Activated T-cell treated with anti-CD3 and anti-CD28 coated beads, Interleukin-2, amount 50 U/mL, for 72 hours (primary cell): ENCODE measurements at regions not wholly inside any gene's neighbourhood (a gene's known extent, or its start where the extent isn't known, plus 50 kb on each side); places are given as distances from the start of the nearest gene placed in this dataset.

Experiments
- ATAC-seq, 2 donors: fragments of 150-1000 bp; cut with Tn5 transposase; replicated peaks in 1 of 2; 2 replicates each; pipeline ENCODE4 v1.10.0; 2021; ENCODE audit warnings: moderate library complexity in 2 of 2, mild to moderate bottlenecking in 1 of 2
- DNase-seq, 2 donors: peaks; one replicate each; pipeline ENCODE4 v3.0.0; 2021 to 2022; ENCODE audit warnings: mixed read lengths in 1 of 2
- H3K27ac Mint-ChIP-seq: one replicate; pipeline ENCODE4 v1.8.0; 2022; ENCODE audit warnings: mild to moderate bottlenecking, moderate library complexity, mixed read lengths
- H3K27me3 Mint-ChIP-seq: one replicate; pipeline ENCODE4 v1.8.0; 2022; ENCODE audit warnings: low read depth, mixed read lengths
- H3K36me3 Mint-ChIP-seq, 2 donors: one replicate each; pipeline ENCODE4 v1.8.0; 2022; ENCODE audit warnings: mixed read lengths in 2 of 2, mild to moderate bottlenecking in 1 of 2; ENCODE audit not compliant: insufficient read depth in 2 of 2
- H3K4me1 Mint-ChIP-seq: one replicate; pipeline ENCODE4 v1.8.0; 2022; ENCODE audit warnings: low read depth, mixed read lengths
- H3K4me3 Mint-ChIP-seq, 2 donors: one replicate each; pipeline ENCODE4 v1.8.0; 2022; ENCODE audit warnings: mild to moderate bottlenecking in 2 of 2, mixed read lengths in 2 of 2, moderate library complexity in 2 of 2
- H3K9me3 Mint-ChIP-seq, 2 donors: one replicate each; pipeline ENCODE4 v1.8.0; 2022; ENCODE audit warnings: mixed read lengths in 2 of 2

- Mint-ChIP-seq H3K4me3 (no peak overlapping the region), H3K27ac (no peak overlapping the region), H3K4me1 (no peaks in the 10 kb centered on the region), H3K36me3 (no peaks in the 10 kb centered on the region), H3K27me3 (no peaks in the 10 kb centered on the region), H3K9me3 (no peaks in the 10 kb centered on the region)
- ATAC-seq, result no peak
- DNase-seq, result no peak
Observed at GRCh38 chr1:168806952-168807351, 77.9 kb upstream of the DPT start.

GRCh38 chr1:168811176-168811575 lies 82.2 kb upstream of the DPT start:
- DNase-seq (no peak), ATAC-seq (no peak)
- Mint-ChIP-seq H3K9me3 (no peaks in the 10 kb centered on the region), H3K27ac (no peak overlapping the region), H3K4me1 (no peaks in the 10 kb centered on the region), H3K4me3 (no peak overlapping the region), H3K27me3 (peaks cover 7% of the 10 kb centered on the region), H3K36me3 (no peaks in the 10 kb centered on the region)

GRCh38 chr1:168819668-168820067 lies 90.7 kb upstream of the DPT start:
- ATAC-seq (no peak), DNase-seq (no peak)
- Mint-ChIP-seq H3K27ac (no peak overlapping the region), H3K9me3 (no peaks in the 10 kb centered on the region), H3K36me3 (no peaks in the 10 kb centered on the region), H3K4me1 (peaks cover 24% of the 10 kb centered on the region), H3K4me3 (no peak overlapping the region), H3K27me3 (peaks cover 10% of the 10 kb centered on the region)

- H3K9me3 Mint-ChIP-seq, result no peaks in the 10 kb centered on the region
- ATAC-seq, result no peak
- peaks cover 27% of the 10 kb centered on the region for H3K4me1 Mint-ChIP-seq
- H3K27me3 Mint-ChIP-seq, result peaks cover 10% of the 10 kb centered on the region
- H3K4me3 Mint-ChIP-seq, result peak overlapping the region in 1 of 2 donors; percentile 38
- peak in 1 of 2 donors; percentile 2 for DNase-seq
- no peaks in the 10 kb centered on the region for H3K36me3 Mint-ChIP-seq
- H3K27ac Mint-ChIP-seq, result no peak overlapping the region
Observed at GRCh38 chr1:168821434-168821833, 92.4 kb upstream of the DPT start.

GRCh38 chr1:168822911-168823310 lies 93.9 kb upstream of the DPT start:
- ATAC-seq, result no peak
- no peak overlapping the region for H3K27ac Mint-ChIP-seq
- no peaks in the 10 kb centered on the region for H3K36me3 Mint-ChIP-seq

GRCh38 chr1:168823988-168824387 lies 95.0 kb upstream of the DPT start:
- no peak for DNase-seq
- no peaks in the 10 kb centered on the region for H3K9me3 Mint-ChIP-seq
- no peak overlapping the region for H3K27ac Mint-ChIP-seq
- H3K4me1 Mint-ChIP-seq, result peaks cover 27% of the 10 kb centered on the region
- no peak for ATAC-seq
- H3K36me3 Mint-ChIP-seq, result no peaks in the 10 kb centered on the region
- no peak overlapping the region for H3K4me3 Mint-ChIP-seq
- H3K27me3 Mint-ChIP-seq, result peaks cover 10% of the 10 kb centered on the region

More at GRCh38 chr1:168822911-168823310, 93.9 kb upstream of the DPT start:
- H3K27me3 Mint-ChIP-seq, result peaks cover 10% of the 10 kb centered on the region
- H3K4me3 Mint-ChIP-seq, result no peak overlapping the region
- peaks cover 27% of the 10 kb centered on the region for H3K4me1 Mint-ChIP-seq
- DNase-seq, result no peak
- no peaks in the 10 kb centered on the region for H3K9me3 Mint-ChIP-seq

- H3K27me3 Mint-ChIP-seq, result peaks cover 5% of the 10 kb centered on the region
- H3K27ac Mint-ChIP-seq, result no peak overlapping the region
- DNase-seq, result peak; percentile 10 to 17
- no peaks in the 10 kb centered on the region for H3K9me3 Mint-ChIP-seq
- ATAC-seq, result peak; percentile 72 to 90
- no peak overlapping the region for H3K4me3 Mint-ChIP-seq
- peaks cover 27% of the 10 kb centered on the region for H3K4me1 Mint-ChIP-seq
- H3K36me3 Mint-ChIP-seq, result no peaks in the 10 kb centered on the region
Observed at GRCh38 chr1:168824418-168825065, 95.5 kb upstream of the DPT start.

GRCh38 chr1:168825129-168825528 lies 96.1 kb upstream of the DPT start:
- DNase-seq, result no peak
- ATAC-seq, result no peak
- Mint-ChIP-seq H3K4me1 (peaks cover 27% of the 10 kb centered on the region), H3K9me3 (no peaks in the 10 kb centered on the region), H3K36me3 (no peaks in the 10 kb centered on the region), H3K27ac (no peak overlapping the region), H3K27me3 (no peaks in the 10 kb centered on the region), H3K4me3 (no peak overlapping the region)

- H3K4me1 Mint-ChIP-seq, result peaks cover 23% of the 10 kb centered on the region
- no peak for DNase-seq
- no peak overlapping the region for H3K27ac Mint-ChIP-seq
- no peaks in the 10 kb centered on the region for H3K9me3 Mint-ChIP-seq
- ATAC-seq, result no peak
- no peaks in the 10 kb centered on the region for H3K27me3 Mint-ChIP-seq
- H3K4me3 Mint-ChIP-seq, result no peak overlapping the region
- no peaks in the 10 kb centered on the region for H3K36me3 Mint-ChIP-seq
Observed at GRCh38 chr1:168825820-168826219, 96.8 kb upstream of the DPT start.

- H3K27ac Mint-ChIP-seq, result no peak overlapping the region
- ATAC-seq (no peak), DNase-seq (no peak)
- H3K4me3 Mint-ChIP-seq, result no peak overlapping the region
- no peaks in the 10 kb centered on the region for H3K36me3 Mint-ChIP-seq
- peaks cover 18% of the 10 kb centered on the region for H3K4me1 Mint-ChIP-seq
- H3K27me3 Mint-ChIP-seq, result no peaks in the 10 kb centered on the region
- H3K9me3 Mint-ChIP-seq, result no peaks in the 10 kb centered on the region
Observed at GRCh38 chr1:168826269-168826668, 97.3 kb upstream of the DPT start.

- no peak overlapping the region for H3K27ac Mint-ChIP-seq
- no peak for DNase-seq
- H3K4me3 Mint-ChIP-seq, result no peak overlapping the region
- H3K4me1 Mint-ChIP-seq, result peaks cover 14% of the 10 kb centered on the region
- H3K36me3 Mint-ChIP-seq, result no peaks in the 10 kb centered on the region
- H3K9me3 Mint-ChIP-seq, result no peaks in the 10 kb centered on the region
- ATAC-seq, result no peak
- no peaks in the 10 kb centered on the region for H3K27me3 Mint-ChIP-seq
Observed at GRCh38 chr1:168827557-168827956, 98.6 kb upstream of the DPT start.

- ATAC-seq (no peak), DNase-seq (no peak)
- H3K27me3 Mint-ChIP-seq, result no peaks in the 10 kb centered on the region
- no peaks in the 10 kb centered on the region for H3K36me3 Mint-ChIP-seq
- no peaks in the 10 kb centered on the region for H3K9me3 Mint-ChIP-seq
- H3K27ac Mint-ChIP-seq, result no peak overlapping the region
- H3K4me3 Mint-ChIP-seq, result no peak overlapping the region
- H3K4me1 Mint-ChIP-seq, result peaks cover 12% of the 10 kb centered on the region
Observed at GRCh38 chr1:168829876-168830275, 100.9 kb upstream of the DPT start.

- H3K27me3 Mint-ChIP-seq, result no peaks in the 10 kb centered on the region
- H3K36me3 Mint-ChIP-seq, result no peaks in the 10 kb centered on the region
Observed at GRCh38 chr1:168830562-168830961, 101.6 kb upstream of the DPT start.

GRCh38 chr1:168832661-168833060 lies 103.7 kb upstream of the DPT start:
- Mint-ChIP-seq H3K27ac (no peak overlapping the region), H3K9me3 (peaks cover 0 to 3% of the 10 kb centered on the region in 2 donors), H3K36me3 (no peaks in the 10 kb centered on the region), H3K4me3 (no peak overlapping the region), H3K27me3 (no peaks in the 10 kb centered on the region), H3K4me1 (peaks cover 12% of the 10 kb centered on the region)
- no peak for DNase-seq
- no peak for ATAC-seq

More at GRCh38 chr1:168830562-168830961, 101.6 kb upstream of the DPT start:
- H3K4me1 Mint-ChIP-seq, result peaks cover 12% of the 10 kb centered on the region
- DNase-seq (no peak), ATAC-seq (no peak)
- H3K27ac Mint-ChIP-seq, result no peak overlapping the region
- no peaks in the 10 kb centered on the region for H3K9me3 Mint-ChIP-seq
- no peak overlapping the region for H3K4me3 Mint-ChIP-seq
